Left renal cortex interstitium (tissue), 4 donors: ENCODE measurements at regions not wholly inside any gene's neighbourhood (a gene's known extent, or its start where the extent isn't known, plus 50 kb on each side); places are given as distances from the start of the nearest gene placed in this dataset.
"Not testable (repeated sequence)": the region's sequence is repeated elsewhere in the genome, so short reads cannot be mapped to it uniquely, and the experiment has no call there.

Experiments used
- DNase-seq, 4 donors: peaks; one replicate each; pipeline ENCODE4 v3.0.0-alpha.2; 2013; ENCODE audit warnings: low read depth in 4 of 4, low spot score in 2 of 4, missing footprints in 1 of 4

DNA sequence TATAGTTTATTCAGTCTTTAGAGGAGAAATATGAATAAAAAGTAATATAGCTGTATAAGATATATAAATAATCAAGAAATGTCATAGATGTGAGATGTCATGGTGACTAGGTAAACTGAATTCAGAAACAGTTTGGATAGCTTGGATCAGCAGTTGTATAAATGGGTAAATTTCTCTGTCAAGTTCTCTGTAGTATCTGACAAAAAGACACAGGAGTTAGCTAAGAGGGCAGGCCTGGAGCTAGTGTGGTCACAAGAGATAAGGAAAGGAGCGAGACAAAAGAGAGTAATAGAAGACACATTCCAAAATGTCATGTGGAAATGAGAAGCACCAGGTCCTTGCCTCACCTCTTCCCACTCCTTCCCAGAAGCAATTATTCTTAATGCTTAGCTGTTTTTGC, 349.0 kb downstream of the LMO7 start:
- DNase-seq = no peak

GRCh38 chr13:75978818-75979217, 342.7 kb downstream of the LMO7 start:
- no peak for DNase-seq

DNA sequence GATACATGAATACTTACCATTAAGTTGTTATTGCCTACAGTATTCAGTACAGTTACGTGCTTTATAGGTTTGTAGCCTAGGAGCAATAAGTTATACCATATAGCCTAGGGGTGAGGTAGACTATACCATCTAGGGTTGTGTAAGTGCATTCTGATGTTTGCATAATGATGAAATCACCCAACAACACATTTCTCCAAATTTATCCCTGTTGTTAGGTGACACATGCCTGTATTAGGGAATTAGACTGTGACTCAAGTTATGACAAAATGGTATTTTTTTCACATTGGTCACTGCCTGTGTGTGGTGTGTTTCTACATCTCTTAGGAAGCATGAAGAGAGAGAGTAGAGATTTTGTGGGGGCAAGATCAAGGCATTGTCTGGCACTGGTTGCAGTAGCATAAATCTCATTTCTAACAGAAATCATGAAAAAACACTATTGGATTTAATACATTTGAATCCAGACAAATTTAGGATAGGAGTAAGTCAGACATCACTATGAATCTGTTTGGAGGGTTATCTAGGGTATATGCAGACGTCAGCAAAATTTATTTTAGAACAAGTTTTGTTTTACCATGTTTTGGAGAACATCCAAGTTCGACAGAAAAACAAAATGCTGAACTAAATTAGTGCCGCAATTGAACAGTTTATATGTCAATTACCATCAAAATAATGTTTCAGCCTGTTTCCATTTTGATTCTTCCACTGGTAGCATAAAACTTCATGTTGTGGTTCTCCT, 332.1 kb downstream of the LMO7 start:
- no peak for DNase-seq

- DNase-seq = no peak
Observed at GRCh38 chr13:75963302-75963701, 327.2 kb downstream of the LMO7 start.

- DNase-seq = no peak
Observed at GRCh38 chr13:75961911-75962310, 325.8 kb downstream of the LMO7 start.

DNA sequence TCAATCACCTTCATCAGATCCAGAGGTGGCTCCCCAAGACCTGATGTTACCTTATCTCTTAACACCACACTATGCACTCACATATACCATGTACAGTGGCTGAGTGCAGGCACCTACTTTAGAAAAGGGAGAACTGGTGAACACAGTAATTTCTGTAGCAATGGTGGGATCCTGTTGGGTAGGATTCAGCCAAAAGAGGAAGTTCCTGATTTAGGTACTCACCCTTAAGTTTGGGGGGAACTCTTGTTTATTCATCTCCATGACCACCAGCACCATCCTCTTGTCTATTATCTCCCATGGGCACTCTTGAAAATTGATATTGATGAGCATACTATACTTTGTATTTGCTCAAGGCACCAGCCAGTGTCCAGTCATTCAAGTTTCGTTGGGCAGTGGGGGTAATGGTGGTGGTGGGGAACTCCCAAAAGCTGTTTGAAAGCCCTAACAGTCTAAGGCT, 324.4 kb downstream of the LMO7 start:
- DNase-seq = no peak

DNA sequence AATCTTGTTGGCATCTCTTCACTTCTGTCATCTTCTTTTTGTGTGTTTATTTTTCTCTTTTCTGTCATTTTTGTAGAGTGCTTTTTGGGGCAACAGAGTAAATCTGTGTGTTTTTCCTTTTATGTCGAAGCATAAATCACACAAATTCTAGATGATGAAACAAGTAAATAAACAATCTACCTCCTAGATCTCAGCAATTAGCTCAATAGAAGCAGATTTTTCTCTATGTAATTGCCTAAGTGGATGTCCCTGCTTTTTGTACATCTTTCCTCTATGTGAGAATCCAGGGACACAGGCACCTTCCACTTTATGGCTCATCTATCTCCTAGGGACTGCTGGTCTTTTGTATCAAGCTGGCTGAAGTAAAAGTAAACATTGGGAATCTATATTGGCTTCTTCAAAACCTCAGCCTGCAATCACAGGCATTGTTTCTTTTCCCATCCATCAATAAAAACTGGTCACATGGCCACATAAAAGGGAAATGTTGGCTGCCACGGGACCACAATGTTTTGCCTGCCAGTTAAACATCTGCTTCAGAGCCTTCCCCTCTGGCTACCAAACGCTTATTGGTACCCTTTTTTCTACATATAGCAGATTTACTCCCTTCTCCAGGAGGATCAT, 323.8 kb downstream of the LMO7 start:
- no peak for DNase-seq

DNA sequence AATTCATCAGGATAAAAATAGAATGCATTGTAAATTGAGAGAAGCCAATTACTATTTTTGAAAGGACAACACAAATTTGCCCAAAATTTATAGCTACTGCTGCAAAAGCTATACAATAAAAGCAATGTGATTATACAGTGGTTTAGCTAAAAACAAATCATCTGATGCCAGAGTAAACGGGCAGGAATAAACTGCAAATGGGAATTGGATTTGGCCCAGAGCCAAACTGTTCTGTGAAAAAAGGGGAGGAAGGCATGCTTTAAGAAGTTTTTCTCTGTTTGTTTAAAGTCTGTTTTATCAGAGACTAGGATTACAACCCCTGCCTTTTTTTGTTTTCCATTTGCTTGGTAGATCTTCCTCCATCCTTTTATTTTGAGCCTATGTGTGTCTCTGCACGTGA, 317.5 kb downstream of the LMO7 start:
- DNase-seq = not testable (repeated sequence)

- no peak for DNase-seq
Observed at GRCh38 chr13:75947448-75947847, 311.3 kb downstream of the LMO7 start.

GRCh38 chr13:75946536-75947284, 310.6 kb downstream of the LMO7 start:
- DNase-seq = no peak

DNA sequence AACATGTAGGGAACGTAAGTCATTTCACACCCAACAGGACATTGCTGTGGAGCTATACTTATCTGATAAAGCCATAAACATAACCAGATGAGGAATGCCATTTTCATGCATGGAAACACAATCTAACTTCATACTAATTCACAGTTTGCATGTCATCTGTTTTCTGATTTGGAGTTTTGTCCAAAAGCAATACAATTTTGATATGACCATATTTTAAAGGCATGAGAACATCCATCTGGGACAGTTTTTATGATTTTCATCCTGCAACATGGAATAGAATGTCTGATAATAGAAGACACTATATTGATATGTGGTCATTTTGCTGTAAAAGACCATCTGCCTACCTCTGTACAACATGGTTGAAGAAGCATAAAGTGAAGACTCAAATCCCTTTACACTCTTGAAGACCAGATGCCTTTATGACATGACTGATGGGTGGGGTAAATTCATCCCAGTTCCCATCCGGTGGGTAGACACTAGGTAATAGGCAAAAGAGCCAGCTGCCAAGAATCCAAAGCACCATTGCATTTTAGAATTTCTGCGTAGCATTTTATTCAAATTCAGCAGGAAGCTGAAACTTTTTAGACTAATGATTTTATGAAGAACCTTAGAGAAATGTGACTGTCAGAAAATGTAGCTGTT, 309.8 kb downstream of the LMO7 start:
- no peak for DNase-seq

- no peak for DNase-seq
Observed at GRCh38 chr13:75938811-75939560, 302.9 kb downstream of the LMO7 start.

DNA sequence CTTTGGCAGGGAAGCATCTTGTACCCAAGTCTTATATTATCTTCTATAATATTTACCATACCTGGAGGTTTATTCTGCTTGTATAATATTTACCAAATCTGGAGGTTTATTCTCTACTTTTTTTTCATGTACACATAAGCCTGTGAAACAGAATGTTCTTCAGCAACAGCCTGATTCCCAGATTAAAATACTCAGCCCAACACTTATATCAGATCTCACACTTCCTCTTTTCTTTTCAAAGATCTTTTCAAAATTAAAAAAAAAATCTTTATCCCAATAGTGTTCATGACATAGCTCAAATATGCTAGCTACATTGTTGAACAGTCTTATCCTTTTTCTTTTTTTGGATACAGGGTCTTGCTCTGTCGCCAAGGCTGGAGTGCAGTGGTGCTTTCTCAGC, 300.7 kb downstream of the LMO7 start:
- no peak for DNase-seq

- DNase-seq = no peak
Observed at GRCh38 chr13:75935805-75936204, 299.7 kb downstream of the LMO7 start.

DNA sequence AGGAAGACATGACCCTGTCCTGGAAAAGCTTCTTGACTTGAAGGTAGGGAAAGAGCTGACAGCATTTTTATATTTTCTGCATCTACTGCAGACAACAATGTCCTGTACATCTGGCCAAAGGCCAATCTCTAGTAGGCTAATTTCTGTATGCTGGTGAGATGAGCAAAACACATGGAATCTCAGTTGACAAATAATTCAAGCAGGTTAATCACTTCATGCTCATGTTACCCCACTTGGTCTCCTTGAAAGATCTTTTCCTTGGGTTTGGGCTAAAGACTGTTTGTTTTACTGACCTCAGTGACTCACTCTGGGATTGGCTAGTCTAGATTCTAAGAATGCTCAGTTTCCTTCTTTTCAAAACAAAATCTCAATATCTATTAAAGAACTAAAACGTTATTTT, 298.8 kb downstream of the LMO7 start:
- no peak for DNase-seq

DNA sequence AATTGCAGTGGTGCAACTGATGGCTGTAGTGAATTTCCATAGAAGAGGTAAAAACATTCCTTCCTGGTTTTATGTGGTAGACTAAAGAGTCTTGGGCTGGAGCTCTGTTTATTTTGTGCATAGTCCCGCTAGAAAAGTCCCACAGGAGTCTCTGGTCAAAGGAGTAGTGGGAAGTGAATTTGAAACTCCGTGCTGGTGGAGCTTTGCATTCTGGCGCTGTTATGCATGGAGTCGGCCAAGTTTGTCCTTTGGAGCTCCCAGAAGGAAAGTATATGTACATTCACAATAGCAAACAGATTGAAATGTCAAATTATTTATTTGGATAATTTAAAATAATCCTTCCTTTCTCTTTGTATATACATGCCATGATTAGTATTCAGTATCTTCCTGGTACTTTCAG, 296.5 kb downstream of the LMO7 start:
- DNase-seq = no peak

- no peak for DNase-seq
Observed at GRCh38 chr13:75931116-75931515, 295.0 kb downstream of the LMO7 start.

DNA sequence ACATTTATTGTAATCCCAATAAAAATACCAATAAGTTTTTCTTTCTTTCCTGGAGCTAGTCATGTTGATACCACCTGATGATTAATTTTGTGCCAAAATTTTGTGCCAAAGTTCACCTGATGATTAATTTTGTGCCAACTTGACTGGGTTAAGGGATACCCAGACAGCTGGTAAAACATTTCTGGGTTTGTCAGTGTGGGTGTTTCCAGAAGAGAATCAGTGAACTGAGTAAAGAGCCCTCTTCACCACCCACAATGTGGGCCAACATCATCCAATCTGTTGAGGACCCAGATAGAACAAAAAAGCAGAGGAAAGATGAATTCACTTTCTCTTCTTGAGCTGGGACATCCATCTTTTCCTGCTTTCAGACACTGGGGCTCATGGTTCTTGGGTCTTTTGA, 292.9 kb downstream of the LMO7 start:
- DNase-seq = no peak

GRCh38 chr13:75927183-75927669, 291.1 kb downstream of the LMO7 start:
- DNase-seq = no peak

DNA sequence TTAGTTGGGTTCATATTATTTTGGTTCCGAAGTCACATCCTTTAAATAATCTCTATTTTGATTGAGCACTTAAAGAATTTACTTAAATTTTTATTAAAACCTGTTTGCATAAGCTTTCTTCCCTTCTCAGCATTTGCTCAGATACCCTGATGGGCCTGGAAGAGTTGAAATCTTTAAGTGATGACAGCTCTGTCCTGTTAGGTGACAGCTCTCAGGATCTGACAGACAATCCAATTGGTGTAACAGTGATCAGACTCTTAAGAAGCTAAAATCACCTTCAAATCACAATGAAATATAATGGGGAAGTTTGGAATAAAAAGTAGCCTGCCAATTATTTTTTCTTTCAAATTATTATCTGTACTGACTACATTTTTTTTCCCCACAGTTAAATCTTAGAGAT, 284.4 kb downstream of the LMO7 start:
- DNase-seq = no peak
